H1 (cell line): ENCODE measurements at regions not wholly inside any gene's neighbourhood (a gene's known extent, or its start where the extent isn't known, plus 50 kb on each side); places are given as distances from the start of the nearest gene placed in this dataset.

Experiments used
- CTCF ChIA-PET: fragments of 300-600 bp; sonication (Branson Sonifier 250); formaldehyde crosslinking; loops from one replicate; lab custom pipeline; 2021; ENCODE audit not compliant: partially characterized antibody; lab: Charles Lee
- POLR2A ChIA-PET: fragments of 300-600 bp; sonication (Branson Sonifier 250); formaldehyde crosslinking; loops from one replicate; lab custom pipeline; 2021; ENCODE audit warnings: inconsistent platforms; ENCODE audit not compliant: partially characterized antibody; lab: Charles Lee
- DNase-seq, 2 experiments: peaks; one replicate each; pipeline versions ENCODE4 v3.0.0 to v3.0.0-alpha.2; 2010 to 2022; ENCODE audit warnings: low spot score in 2 of 2, low read depth in 1 of 2, mixed read lengths in 1 of 2
- FAIRE-seq: peaks from 2 replicates; lab custom pipeline; 2011; peaks lifted over from hg19 to GRCh38; lab: Jason Lieb, UNC
- H2AFZ ChIP-seq: 2 replicates; pipeline ENCODE4 v1.8.1; 2012; ENCODE audit warnings: low read length, inconsistent platforms
- H2AK5ac ChIP-seq: 2 replicates; pipeline ENCODE4 v1.6.1; 2013; ENCODE audit warnings: low read depth, low read length
- H2BK120ac ChIP-seq: replicated peaks from 2 replicates; pipeline ENCODE3; 2013; ENCODE audit warnings: low read depth, low read length, inconsistent platforms
- H2BK12ac ChIP-seq: 2 replicates; pipeline ENCODE4 v1.6.1; 2013; ENCODE audit warnings: low read depth, low read length
- H2BK15ac ChIP-seq: 2 replicates; pipeline ENCODE4 v1.6.1; 2013; ENCODE audit warnings: low read length
- H2BK20ac ChIP-seq: 2 replicates; pipeline ENCODE4 v1.6.1; 2013; ENCODE audit warnings: low read length
- H2BK5ac ChIP-seq: 2 replicates; pipeline ENCODE4 v1.6.1; 2013; ENCODE audit warnings: low read depth, low read length
- H3K14ac ChIP-seq: 2 replicates; pipeline ENCODE4 v1.6.1; 2013; ENCODE audit warnings: inconsistent platforms; ENCODE audit not compliant: insufficient read length
- H3K18ac ChIP-seq: 2 replicates; pipeline ENCODE4 v1.6.1; 2013; ENCODE audit warnings: low read length; ENCODE audit errors: extremely low read depth
- H3K23ac ChIP-seq: 2 replicates; pipeline ENCODE4 v1.6.1; 2013; ENCODE audit warnings: inconsistent platforms; ENCODE audit not compliant: insufficient read length
- H3K23me2 ChIP-seq: 2 replicates; pipeline ENCODE4 v1.6.1; 2013; ENCODE audit warnings: low read depth, low read length
- H3K27ac ChIP-seq: 2 replicates; pipeline ENCODE4 v1.6.1; 2011; ENCODE audit warnings: low read depth, low read length, inconsistent platforms
- H3K27me3 ChIP-seq, 4 experiments: replicated peaks in 1 of 4; 1 replicate in 1 of 4; 2 replicates in 3 of 4; pipeline versions ENCODE4 v1.6.1 to v1.8.1; 2011 to 2013; ENCODE audit warnings: low read length in 3 of 4, mild to moderate bottlenecking in 3 of 4, inconsistent platforms in 2 of 4, mixed read lengths in 2 of 4, moderate library complexity in 1 of 4; ENCODE audit not compliant: control insufficient read depth in 3 of 4, insufficient read depth in 3 of 4; ENCODE audit errors: extremely low read depth in 1 of 4
- H3K36me3 ChIP-seq, 4 experiments: 2 replicates each; pipeline versions ENCODE4 v1.6.1 to v1.8.1; 2011 to 2013; ENCODE audit warnings: mild to moderate bottlenecking in 4 of 4, low read length in 3 of 4, moderate library complexity in 2 of 4, control low read depth in 1 of 4, inconsistent platforms in 1 of 4; ENCODE audit not compliant: insufficient read depth in 4 of 4, control insufficient read depth in 2 of 4
- H3K4ac ChIP-seq: replicated peaks from 2 replicates; pipeline ENCODE3; 2013; ENCODE audit warnings: low read length, low read depth, mixed read lengths, inconsistent platforms; ENCODE audit not compliant: insufficient read length
- H3K4me1 ChIP-seq, 4 experiments: replicated peaks in 1 of 4; 1 replicate in 1 of 4; 2 replicates in 3 of 4; pipeline versions ENCODE4 v1.6.1 to v1.8.1; 2011 to 2013; ENCODE audit warnings: low read length in 3 of 4, inconsistent platforms in 2 of 4, mixed read lengths in 1 of 4; ENCODE audit not compliant: insufficient read depth in 4 of 4, control insufficient read depth in 3 of 4
- H3K4me2 ChIP-seq, 2 experiments: 2 replicates each; pipeline versions ENCODE4 v1.6.1 to v1.8.1; 2011 to 2013; ENCODE audit warnings: low read depth in 2 of 2, low read length in 2 of 2, control low read depth in 1 of 2, inconsistent platforms in 1 of 2, mild to moderate bottlenecking in 1 of 2; ENCODE audit not compliant: insufficient read depth in 1 of 2
- H3K4me3 ChIP-seq, 4 experiments: fragments of 200-600, 300-600 bp in 1 of 4; sonication (generic), shearing (Covaris generic), sonication (Bioruptor Twin) in 1 of 4; 2 replicates each; pipeline versions ENCODE4 v1.5.1 to v1.8.1; 2011 to 2016; ENCODE audit warnings: low read length in 4 of 4, low read depth in 3 of 4, control low read depth in 2 of 4, inconsistent platforms in 2 of 4, mild to moderate bottlenecking in 2 of 4, mixed read lengths in 1 of 4, moderate library complexity in 1 of 4; ENCODE audit not compliant: insufficient read depth in 2 of 4; ENCODE audit errors: extremely low read depth in 1 of 4
- H3K56ac ChIP-seq: replicated peaks from 2 replicates; pipeline ENCODE3; 2013; ENCODE audit warnings: low read depth, mild to moderate bottlenecking, mixed read lengths, low read length, inconsistent platforms; ENCODE audit not compliant: insufficient read length
- H3K79me1 ChIP-seq: 2 replicates; pipeline ENCODE4 v1.6.1; 2013; ENCODE audit warnings: low read depth, low read length, control low read depth
- H3K79me2 ChIP-seq, 2 experiments: 2 replicates each; pipeline versions ENCODE4 v1.6.1 to v1.8.1; 2012 to 2013; ENCODE audit warnings: low read length in 2 of 2, mild to moderate bottlenecking in 2 of 2, inconsistent platforms in 1 of 2; ENCODE audit not compliant: insufficient read depth in 2 of 2, control insufficient read depth in 1 of 2
- H3K9ac ChIP-seq, 4 experiments: replicated peaks in 1 of 4; 1 replicate in 1 of 4; 2 replicates in 3 of 4; pipeline versions ENCODE4 v1.6.1 to v1.8.1; 2011 to 2013; ENCODE audit warnings: low read depth in 3 of 4, low read length in 3 of 4, control low read depth in 2 of 4, mild to moderate bottlenecking in 2 of 4, moderate library complexity in 2 of 4, inconsistent platforms in 1 of 4; ENCODE audit errors: extremely low read depth in 1 of 4
- H3K9me3 ChIP-seq, 2 experiments: 2 replicates each; pipeline versions ENCODE4 v1.6.1 to v1.8.1; 2012 to 2013; ENCODE audit warnings: mild to moderate bottlenecking in 2 of 2, moderate library complexity in 2 of 2, control low read depth in 1 of 2, inconsistent platforms in 1 of 2, low read depth in 1 of 2, low read length in 1 of 2, mixed read lengths in 1 of 2; ENCODE audit not compliant: insufficient read depth in 2 of 2
- H4K20me1 ChIP-seq, 2 experiments: replicated peaks in 1 of 2; 2 replicates each; pipeline versions ENCODE3 to v1.8.1; 2011 to 2013; ENCODE audit warnings: inconsistent platforms in 2 of 2, low read length in 2 of 2, mild to moderate bottlenecking in 1 of 2; ENCODE audit not compliant: insufficient read depth in 2 of 2, control insufficient read depth in 1 of 2
- H4K5ac ChIP-seq: 2 replicates; pipeline ENCODE4 v1.6.1; 2013; ENCODE audit warnings: low read length, low read depth, mixed read lengths, inconsistent platforms; ENCODE audit not compliant: insufficient read length
- H4K8ac ChIP-seq: 2 replicates; pipeline ENCODE4 v1.8.0; 2013; ENCODE audit warnings: mild to moderate bottlenecking, moderate library complexity, low read length, inconsistent platforms; ENCODE audit not compliant: insufficient read depth; ENCODE audit errors: extremely low read depth
- H4K91ac ChIP-seq: replicated peaks from 2 replicates; pipeline ENCODE3; 2013; ENCODE audit warnings: low read length, mixed read lengths, inconsistent platforms; ENCODE audit not compliant: insufficient read length
- ASH2L ChIP-seq: fragments of 200-600, 300-600 bp; sonication (generic); IDR thresholded peaks from one replicate; pipeline ENCODE4 v1.7.1; 2017; ENCODE audit warnings: low read length
- CBX8 ChIP-seq: fragments of 300-800, 300-1000 bp; sonication (generic); IDR thresholded peaks from 2 replicates; pipeline ENCODE4 v1.7.1; 2016; ENCODE audit warnings: low read depth, low read length, borderline replicate concordance
- EZH2 ChIP-seq: fragments of 200-600 bp; sonication (generic); IDR thresholded peaks from 2 replicates; pipeline ENCODE4 v1.7.1; 2012; ENCODE audit warnings: low read depth, mild to moderate bottlenecking, moderate library complexity, low read length, inconsistent platforms; ENCODE audit not compliant: severe bottlenecking
- FOSL1 ChIP-seq: IDR thresholded peaks from 2 replicates; pipeline ENCODE4 v1.6.1; 2011; ENCODE audit warnings: mild to moderate bottlenecking, low read depth, low read length, moderate library complexity; ENCODE audit not compliant: insufficient read depth
- GABPA ChIP-seq: IDR thresholded peaks from 2 replicates; pipeline ENCODE4 v1.6.1; 2011; ENCODE audit warnings: mild to moderate bottlenecking, low read length, moderate library complexity, borderline replicate concordance; ENCODE audit not compliant: insufficient read depth
- GTF2F1 ChIP-seq: IDR thresholded peaks from 2 replicates; pipeline ENCODE4 v1.6.1; 2012; ENCODE audit warnings: low read depth, low read length, improper control_type of control experiment, borderline replicate concordance
- HDAC6 ChIP-seq: IDR thresholded peaks from one replicate; pipeline ENCODE4 v1.7.1; 2012; ENCODE audit warnings: low read depth, mild to moderate bottlenecking, inconsistent platforms, low read length, moderate library complexity
- JUND ChIP-seq: IDR thresholded peaks from 2 replicates; pipeline ENCODE4 v1.6.1; 2011; ENCODE audit warnings: mild to moderate bottlenecking, improper control_type of control experiment, low read length
- POLR2A ChIP-seq, 2 experiments: IDR thresholded peaks; 1 replicate in 1 of 2; 2 replicates in 1 of 2; pipeline ENCODE4 v1.6.1; 2011; ENCODE audit warnings: low read depth in 2 of 2, low read length in 2 of 2, mild to moderate bottlenecking in 2 of 2; ENCODE audit errors: control extremely low read depth in 1 of 2
- POLR2AphosphoS5 ChIP-seq: IDR thresholded peaks from 2 replicates; pipeline ENCODE4 v1.6.1; 2011; ENCODE audit warnings: low read depth, low read length
- RBBP5 ChIP-seq: IDR thresholded peaks from 2 replicates; pipeline ENCODE4 v1.7.1; 2012; ENCODE audit warnings: low read depth, mild to moderate bottlenecking, inconsistent platforms, low read length, moderate library complexity, borderline replicate concordance
- SUZ12 ChIP-seq: fragments of 200-600 bp; sonication (generic); IDR thresholded peaks from 2 replicates; pipeline ENCODE4 v1.6.1; 2012; ENCODE audit warnings: mild to moderate bottlenecking, inconsistent platforms, low read length, moderate library complexity, mixed read lengths
- TEAD4 ChIP-seq: IDR thresholded peaks from 2 replicates; pipeline ENCODE4 v1.6.1; 2012; ENCODE audit warnings: low read depth, low read length, inconsistent platforms, mixed read lengths
- WGBS, 2 experiments: shearing (Covaris generic) in 1 of 2; methylation state at CpG; one replicate each; pipeline versions ENCODE4 v1.1.6 to v1.1.7; 2013 to 2015; ENCODE audit warnings: low lambda C conversion rate in 2 of 2, mixed read lengths in 2 of 2, inconsistent platforms in 1 of 2, low coverage in 1 of 2, missing lambda C conversion rate in 1 of 2; ENCODE audit not compliant: insufficient replicate concordance in 2 of 2, insufficient coverage in 1 of 2, insufficient read length in 1 of 2; ENCODE audit errors: extremely low coverage in 1 of 2, missing lambda C conversion rate in 1 of 2; 5-methylcytosine and 5-hydroxymethylcytosine counted together
- TF ChIP-seq, protein P1 (sequence below): IDR thresholded peaks from 2 replicates; pipeline ENCODE4 v1.6.1; 2011; ENCODE audit warnings: low read depth, mild to moderate bottlenecking, low read length; ENCODE audit not compliant: insufficient read depth

DNA sequence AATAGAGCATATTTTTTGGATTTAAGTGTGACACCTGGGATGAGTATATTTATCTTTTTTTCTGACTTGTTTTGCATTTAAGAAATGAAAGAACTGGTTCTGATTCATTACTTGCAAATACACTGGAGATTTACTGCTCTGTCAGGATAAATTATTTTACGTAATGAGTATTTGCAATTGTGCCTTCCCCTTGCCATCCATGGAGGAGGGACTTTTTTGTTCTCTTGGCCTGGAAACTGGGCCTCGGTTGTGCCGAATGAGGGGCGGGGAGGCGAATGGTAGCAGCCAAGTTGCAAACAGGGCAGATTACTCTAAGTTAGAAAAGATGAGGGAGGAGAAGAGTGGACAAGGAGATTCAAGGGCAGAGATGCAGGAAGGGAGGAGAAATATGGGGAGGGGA lies 308.7 kb downstream of the ATP23 start:
- Histone ChIP-seq H3K56ac (no peak overlapping the region), H3K79me1 (no peaks in the 10 kb centered on the region), H4K5ac (no peak overlapping the region), H4K91ac (no peak overlapping the region), H3K23ac (no peak overlapping the region), H3K79me2 (no peaks in the 10 kb centered on the region), H3K4me3 (no peak overlapping the region), H3K9me3 (no peaks in the 10 kb centered on the region), H3K23me2 (no peaks in the 10 kb centered on the region; the same call in 1 of the 2 replicates), H2AFZ (0 out of 2 replicates have a peak overlapping the region, but pooled peaks have one; percentile 5), H4K8ac (no peak overlapping the region), H2BK15ac (no peak overlapping the region), H2BK5ac (no peak overlapping the region), H4K20me1 (no peaks in the 10 kb centered on the region), H2BK12ac (no peak overlapping the region), H2BK20ac (no peak overlapping the region), H3K18ac (no peak overlapping the region), H3K4ac (no peak overlapping the region), H3K27me3 (no peaks in the 10 kb centered on the region), H3K14ac (no peak overlapping the region), H3K9ac (no peak overlapping the region), H2AK5ac (no peak overlapping the region), H3K4me2 (no peak overlapping the region), H3K27ac (no peak overlapping the region), H3K36me3 (no peaks in the 10 kb centered on the region), H2BK120ac (no peak overlapping the region), H3K4me1 (no peaks in the 10 kb centered on the region)
- 91% methylated on average over 5 of the region's 5 CpGs; no CpG with 5 or more reads in 1 of the 2 experiments for WGBS, 2 experiments
- CTCF ChIA-PET = no interaction called here
- no peak for FAIRE-seq
- DNase-seq = no peak
- POLR2A ChIA-PET = no interaction called here
- no peak for TF ChIP-seq GABPA
- no peak for TF ChIP-seq FOSL1
- no peak for TF ChIP-seq JUND
- TF ChIP-seq SUZ12 = no peak
- TF ChIP-seq, protein P1, sequence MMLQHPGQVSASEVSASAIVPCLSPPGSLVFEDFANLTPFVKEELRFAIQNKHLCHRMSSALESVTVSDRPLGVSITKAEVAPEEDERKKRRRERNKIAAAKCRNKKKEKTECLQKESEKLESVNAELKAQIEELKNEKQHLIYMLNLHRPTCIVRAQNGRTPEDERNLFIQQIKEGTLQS = no peak
- no peak for TF ChIP-seq ASH2L
- TF ChIP-seq RBBP5 = no peak
- no peak for TF ChIP-seq GTF2F1
- TF ChIP-seq POLR2A (IDR thresholded peaks at IDR 0.05; ENCODE audit: control extremely low read depth in 1 of 2, low read depth in 2 of 2, low read length in 2 of 2) = no peak
- no peak for TF ChIP-seq EZH2
- no peak for TF ChIP-seq TEAD4
- TF ChIP-seq POLR2AphosphoS5 = no peak
- TF ChIP-seq HDAC6 = no peak
- no peak for TF ChIP-seq CBX8
